ENCODE measurements at regions not wholly inside any gene's neighbourhood (a gene's known extent, or its start where the extent isn't known, plus 50 kb on each side); places are given as distances from the start of the nearest gene placed in this dataset.
A peak's percentile ranks its signal among the peaks of the same experiment; 100 is the strongest.

GRCh38 chr7:80379034-80379982 is 132.6 kb downstream of the GNAT3 start:
- no peak overlapping the region for H3K27ac ChIP-seq
- WGBS, 2 donors: 59 to 60% methylated on average over 3 of the region's 3 CpGs
- ATAC-seq: peak; percentile 60

GRCh38 chr7:80374321-80374720 is 137.5 kb downstream of the GNAT3 start:
- intact Hi-C loops (cut with DNase I): no loop called here
- H3K4me1 ChIP-seq: peaks cover 3% of the 10 kb centered on the region
- H3K4me3 ChIP-seq: no peak overlapping the region
- TF ChIP-seq CTCF (IDR thresholded peaks at IDR 0.05) (no peak), POLR2A (IDR thresholded peaks at IDR 0.05) (no peak)
- DNase-seq (no peak), ATAC-seq (no peak)
- no peaks in the 10 kb centered on the region for H3K36me3 ChIP-seq (replicated peaks in 1 of 2; ENCODE audit: insufficient read depth in 1 of 2, low read depth in 2 of 2)
- 44 to 45% methylated on average over 4 of the region's 4 CpGs for WGBS, 2 donors
- no peak overlapping the region for H3K27ac ChIP-seq
- no peaks in the 10 kb centered on the region for H3K9me3 ChIP-seq
- H3K27me3 ChIP-seq: no peaks in the 10 kb centered on the region

More at GRCh38 chr7:80379034-80379982, 132.6 kb downstream of the GNAT3 start:
- DNase-seq: no peak
- TF ChIP-seq CTCF (IDR thresholded peaks at IDR 0.05) (no peak), POLR2A (IDR thresholded peaks at IDR 0.05) (no peak)
- H3K4me3 ChIP-seq: no peak overlapping the region
- H3K4me1 ChIP-seq: peaks cover 8% of the 10 kb centered on the region
- no peaks in the 10 kb centered on the region for H3K36me3 ChIP-seq (replicated peaks in 1 of 2; ENCODE audit: insufficient read depth in 1 of 2, low read depth in 2 of 2)
- H3K9me3 ChIP-seq: no peaks in the 10 kb centered on the region
- intact Hi-C loops (cut with DNase I): no loop called here
- H3K27me3 ChIP-seq: no peaks in the 10 kb centered on the region

GRCh38 chr7:80373429-80374032 is 138.3 kb downstream of the GNAT3 start:
- Histone ChIP-seq H3K27me3 (no peaks in the 10 kb centered on the region), H3K36me3 (replicated peaks in 1 of 2; ENCODE audit: insufficient read depth in 1 of 2, low read depth in 2 of 2) (no peaks in the 10 kb centered on the region), H3K4me3 (no peak overlapping the region), H3K4me1 (peaks cover 2% of the 10 kb centered on the region), H3K27ac (no peak overlapping the region), H3K9me3 (no peaks in the 10 kb centered on the region)
- no peak for TF ChIP-seq CTCF (IDR thresholded peaks at IDR 0.05)
- no peak for TF ChIP-seq POLR2A (IDR thresholded peaks at IDR 0.05)
- DNase-seq (no peak), ATAC-seq (no peak)
- 61 to 63% methylated on average over 4 of the region's 4 CpGs for WGBS, 2 donors
- intact Hi-C loops (cut with DNase I): no loop called here

GRCh38 chr7:80372415-80372814 is 139.4 kb downstream of the GNAT3 start:
- Histone ChIP-seq H3K9me3 (no peaks in the 10 kb centered on the region), H3K4me1 (no peaks in the 10 kb centered on the region), H3K36me3 (replicated peaks in 1 of 2; ENCODE audit: insufficient read depth in 1 of 2, low read depth in 2 of 2) (no peaks in the 10 kb centered on the region), H3K4me3 (no peak overlapping the region), H3K27ac (no peak overlapping the region), H3K27me3 (no peaks in the 10 kb centered on the region)
- intact Hi-C loops (cut with DNase I): no loop called here
- ATAC-seq (no peak), DNase-seq (no peak)
- TF ChIP-seq POLR2A (IDR thresholded peaks at IDR 0.05) (no peak), CTCF (IDR thresholded peaks at IDR 0.05) (no peak)
- 72 to 87% methylated on average over 2 of the region's 2 CpGs for WGBS, 2 donors

All from body of pancreas (tissue), 4 donors.